HL-60 (cell line): ENCODE measurements at regions not wholly inside any gene's neighbourhood (a gene's known extent, or its start where the extent isn't known, plus 50 kb on each side); places are given as distances from the start of the nearest gene placed in this dataset.

ENCODE experiments used
- POLR2AphosphoS5 ChIP-seq: IDR thresholded peaks from 2 replicates; pipeline ENCODE4 v1.6.1; 2012; ENCODE audit warnings: low read depth
- TF ChIP-seq, protein P1 (sequence below): IDR thresholded peaks from one replicate; pipeline ENCODE4 v1.5.1; 2011; ENCODE audit warnings: low read length, control low read depth, inconsistent platforms; ENCODE audit not compliant: insufficient read depth
- TF ChIP-seq, protein P2 (sequence below): IDR thresholded peaks from 2 replicates; pipeline ENCODE4 v1.6.1; 2012; ENCODE audit warnings: low read depth; ENCODE audit not compliant: insufficient replicate concordance

GRCh38 chr4:138630666-138631065 is 384.9 kb upstream of the NOCT start:
- TF ChIP-seq POLR2AphosphoS5, result no peak
- TF ChIP-seq, protein P1, sequence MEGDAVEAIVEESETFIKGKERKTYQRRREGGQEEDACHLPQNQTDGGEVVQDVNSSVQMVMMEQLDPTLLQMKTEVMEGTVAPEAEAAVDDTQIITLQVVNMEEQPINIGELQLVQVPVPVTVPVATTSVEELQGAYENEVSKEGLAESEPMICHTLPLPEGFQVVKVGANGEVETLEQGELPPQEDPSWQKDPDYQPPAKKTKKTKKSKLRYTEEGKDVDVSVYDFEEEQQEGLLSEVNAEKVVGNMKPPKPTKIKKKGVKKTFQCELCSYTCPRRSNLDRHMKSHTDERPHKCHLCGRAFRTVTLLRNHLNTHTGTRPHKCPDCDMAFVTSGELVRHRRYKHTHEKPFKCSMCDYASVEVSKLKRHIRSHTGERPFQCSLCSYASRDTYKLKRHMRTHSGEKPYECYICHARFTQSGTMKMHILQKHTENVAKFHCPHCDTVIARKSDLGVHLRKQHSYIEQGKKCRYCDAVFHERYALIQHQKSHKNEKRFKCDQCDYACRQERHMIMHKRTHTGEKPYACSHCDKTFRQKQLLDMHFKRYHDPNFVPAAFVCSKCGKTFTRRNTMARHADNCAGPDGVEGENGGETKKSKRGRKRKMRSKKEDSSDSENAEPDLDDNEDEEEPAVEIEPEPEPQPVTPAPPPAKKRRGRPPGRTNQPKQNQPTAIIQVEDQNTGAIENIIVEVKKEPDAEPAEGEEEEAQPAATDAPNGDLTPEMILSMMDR, result no peak
- TF ChIP-seq, protein P2, sequence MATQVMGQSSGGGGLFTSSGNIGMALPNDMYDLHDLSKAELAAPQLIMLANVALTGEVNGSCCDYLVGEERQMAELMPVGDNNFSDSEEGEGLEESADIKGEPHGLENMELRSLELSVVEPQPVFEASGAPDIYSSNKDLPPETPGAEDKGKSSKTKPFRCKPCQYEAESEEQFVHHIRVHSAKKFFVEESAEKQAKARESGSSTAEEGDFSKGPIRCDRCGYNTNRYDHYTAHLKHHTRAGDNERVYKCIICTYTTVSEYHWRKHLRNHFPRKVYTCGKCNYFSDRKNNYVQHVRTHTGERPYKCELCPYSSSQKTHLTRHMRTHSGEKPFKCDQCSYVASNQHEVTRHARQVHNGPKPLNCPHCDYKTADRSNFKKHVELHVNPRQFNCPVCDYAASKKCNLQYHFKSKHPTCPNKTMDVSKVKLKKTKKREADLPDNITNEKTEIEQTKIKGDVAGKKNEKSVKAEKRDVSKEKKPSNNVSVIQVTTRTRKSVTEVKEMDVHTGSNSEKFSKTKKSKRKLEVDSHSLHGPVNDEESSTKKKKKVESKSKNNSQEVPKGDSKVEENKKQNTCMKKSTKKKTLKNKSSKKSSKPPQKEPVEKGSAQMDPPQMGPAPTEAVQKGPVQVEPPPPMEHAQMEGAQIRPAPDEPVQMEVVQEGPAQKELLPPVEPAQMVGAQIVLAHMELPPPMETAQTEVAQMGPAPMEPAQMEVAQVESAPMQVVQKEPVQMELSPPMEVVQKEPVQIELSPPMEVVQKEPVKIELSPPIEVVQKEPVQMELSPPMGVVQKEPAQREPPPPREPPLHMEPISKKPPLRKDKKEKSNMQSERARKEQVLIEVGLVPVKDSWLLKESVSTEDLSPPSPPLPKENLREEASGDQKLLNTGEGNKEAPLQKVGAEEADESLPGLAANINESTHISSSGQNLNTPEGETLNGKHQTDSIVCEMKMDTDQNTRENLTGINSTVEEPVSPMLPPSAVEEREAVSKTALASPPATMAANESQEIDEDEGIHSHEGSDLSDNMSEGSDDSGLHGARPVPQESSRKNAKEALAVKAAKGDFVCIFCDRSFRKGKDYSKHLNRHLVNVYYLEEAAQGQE, result no peak
